SK-N-MC (cell line): ENCODE measurements at regions not wholly inside any gene's neighbourhood (a gene's known extent, or its start where the extent isn't known, plus 50 kb on each side); places are given as distances from the start of the nearest gene placed in this dataset.
"Not testable (repeated sequence)": the region's sequence is repeated elsewhere in the genome, so short reads cannot be mapped to it uniquely, and the experiment has no call there.

Experiments
- EZH2 ChIP-seq: fragments of 200-600 bp; sonication (generic); IDR thresholded peaks from one replicate; pipeline ENCODE4 v1.6.1; 2017; ENCODE audit warnings: antibody characterized with exemption
- FOXP2 ChIP-seq: optimal IDR thresholded peaks from 2 replicates; pipeline ENCODE3; 2011; ENCODE audit warnings: mild to moderate bottlenecking, moderate library complexity; ENCODE audit not compliant: insufficient read depth; ENCODE audit errors: extremely low read length, control extremely low read depth
- POLR2AphosphoS5 ChIP-seq: IDR thresholded peaks from 2 replicates; pipeline ENCODE4 v1.6.1; 2012; ENCODE audit warnings: mild to moderate bottlenecking, low read depth, low read length, borderline replicate concordance

DNA sequence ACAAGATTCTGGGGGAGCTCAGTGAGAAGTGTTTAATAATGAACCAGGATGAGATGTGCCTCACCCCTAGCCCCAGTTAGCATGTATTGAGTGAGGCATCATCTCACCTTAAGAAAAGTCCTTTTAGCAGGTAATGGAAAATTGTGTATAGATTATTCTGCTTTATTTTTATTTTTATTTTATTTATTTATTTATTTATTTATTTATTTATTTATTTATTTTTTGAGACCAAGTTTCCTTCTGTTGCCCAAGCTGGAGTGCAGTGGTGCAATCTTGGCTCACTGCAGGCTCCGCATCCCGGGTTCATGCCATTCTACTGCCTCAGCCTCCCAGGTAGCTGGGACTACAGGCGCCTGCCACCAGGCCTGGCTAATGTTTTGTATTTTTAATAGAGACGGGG lies 315.8 kb downstream of the ANKRD30A start:
- TF ChIP-seq EZH2, POLR2AphosphoS5, FOXP2: not testable (repeated sequence)
